Hematopoietic multipotent progenitor cell treated with erythropoietin and hydrocortisone succinate and interleukin-3 and kit ligand, for 6 days (in vitro differentiated cells): ENCODE measurements at regions not wholly inside any gene's neighbourhood (a gene's known extent, or its start where the extent isn't known, plus 50 kb on each side); places are given as distances from the start of the nearest gene placed in this dataset.
"Not testable (repeated sequence)": the region's sequence is repeated elsewhere in the genome, so short reads cannot be mapped to it uniquely, and the experiment has no call there.

Experiments
- DNase-seq: peaks from one replicate; pipeline ENCODE4 v3.0.0-alpha.2; 2015

DNA sequence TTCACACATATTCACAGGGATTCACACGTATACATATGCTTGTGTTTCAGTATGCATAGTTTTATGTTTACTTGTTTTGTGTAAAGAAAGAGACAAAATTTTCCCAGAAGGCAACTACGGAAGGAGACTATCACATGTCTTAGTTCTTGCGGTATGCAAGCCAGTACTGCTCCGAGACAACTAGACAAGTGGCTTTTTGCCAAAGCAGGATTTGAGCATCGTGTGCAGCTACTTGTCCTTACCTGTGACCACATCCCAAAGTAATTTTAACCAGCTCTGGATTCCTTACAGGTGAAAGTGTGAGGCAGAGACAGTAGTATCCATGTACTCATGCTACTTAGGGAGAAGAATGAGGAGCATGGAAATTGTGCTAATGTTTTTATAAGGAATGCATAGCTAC lies 591.4 kb upstream of the NR2F2 start:
- no peak for DNase-seq

DNA sequence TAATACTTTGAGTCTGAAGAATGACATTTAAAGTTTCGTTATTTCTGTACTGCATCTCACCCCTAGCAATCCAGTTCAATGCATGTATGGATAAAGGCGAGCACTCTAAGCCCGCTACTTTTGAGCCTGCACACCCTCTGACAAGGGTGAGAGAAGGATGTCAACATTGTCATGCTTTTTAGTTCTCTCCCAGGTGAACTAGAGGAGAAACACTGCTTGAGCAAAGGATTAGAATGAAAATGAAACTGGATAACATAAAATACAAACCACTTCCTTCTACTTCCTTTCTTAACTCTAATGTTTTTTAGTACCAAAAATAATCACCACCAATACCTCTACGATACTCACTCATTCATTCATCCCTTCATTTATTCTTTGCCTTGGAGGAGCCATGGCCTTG lies 588.7 kb upstream of the NR2F2 start:
- DNase-seq = no peak

GRCh38 chr15:95742256-95742655 lies 588.2 kb upstream of the NR2F2 start:
- no peak for DNase-seq

GRCh38 chr15:95742836-95743235 lies 587.7 kb upstream of the NR2F2 start:
- DNase-seq = no peak

DNA sequence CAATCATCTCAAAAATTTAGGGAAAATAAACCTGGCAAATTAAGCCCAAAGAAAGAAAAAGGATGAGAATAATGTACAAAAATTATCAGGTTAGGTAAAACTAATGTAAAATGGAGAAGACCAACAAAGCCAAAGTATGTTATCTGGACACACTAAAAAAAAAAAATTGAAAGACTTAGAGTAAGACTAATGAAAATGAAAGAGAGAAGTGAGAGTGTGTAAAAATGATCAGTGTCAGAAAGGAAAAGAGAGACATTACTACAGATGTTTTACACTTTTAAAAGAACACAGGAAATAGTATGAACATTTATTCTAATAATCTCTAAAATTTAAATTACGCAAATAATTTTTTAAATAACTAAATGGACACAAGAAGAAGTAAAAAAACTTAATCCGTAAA lies 573.3 kb upstream of the NR2F2 start:
- DNase-seq = no peak

DNA sequence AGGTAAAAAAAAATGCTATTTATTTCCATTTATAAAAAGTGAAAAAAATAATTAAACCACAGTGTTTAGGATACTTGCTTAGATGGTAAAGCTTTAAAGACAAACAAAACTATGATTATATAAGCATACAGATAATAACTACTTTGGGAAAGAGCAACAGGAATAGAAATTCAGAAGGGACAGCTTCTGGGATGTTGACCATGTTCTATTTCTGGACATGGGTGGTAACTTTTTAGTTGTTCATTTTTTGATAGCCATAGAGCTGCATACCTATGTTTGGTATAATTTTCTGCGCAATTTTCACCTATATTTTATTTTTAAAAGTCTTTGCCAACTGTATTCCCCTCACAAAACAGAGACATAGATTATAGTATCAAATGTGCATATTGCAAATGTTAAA lies 572.0 kb upstream of the NR2F2 start:
- DNase-seq = no peak

DNA sequence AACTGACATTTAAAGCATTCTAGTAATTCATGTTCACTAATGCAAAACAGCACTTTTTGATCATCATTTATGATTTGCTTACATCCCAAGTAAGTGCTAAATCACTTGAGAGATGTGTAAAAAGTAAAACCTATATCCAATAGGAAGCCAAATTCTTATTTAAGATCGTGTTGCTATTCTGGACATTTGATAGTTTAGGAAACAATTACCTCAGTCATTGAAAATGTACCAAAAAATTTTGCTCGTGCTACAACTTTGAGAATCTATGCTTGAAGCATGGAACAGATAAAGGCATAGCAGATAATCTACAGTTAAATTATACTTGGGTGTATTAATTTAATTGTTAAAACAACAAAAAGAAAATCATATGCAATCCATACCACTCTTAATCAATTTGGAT lies 571.6 kb upstream of the NR2F2 start:
- DNase-seq = no peak

GRCh38 chr15:95760508-95760907 lies 570.0 kb upstream of the NR2F2 start:
- DNase-seq = peak; percentile 6

DNA sequence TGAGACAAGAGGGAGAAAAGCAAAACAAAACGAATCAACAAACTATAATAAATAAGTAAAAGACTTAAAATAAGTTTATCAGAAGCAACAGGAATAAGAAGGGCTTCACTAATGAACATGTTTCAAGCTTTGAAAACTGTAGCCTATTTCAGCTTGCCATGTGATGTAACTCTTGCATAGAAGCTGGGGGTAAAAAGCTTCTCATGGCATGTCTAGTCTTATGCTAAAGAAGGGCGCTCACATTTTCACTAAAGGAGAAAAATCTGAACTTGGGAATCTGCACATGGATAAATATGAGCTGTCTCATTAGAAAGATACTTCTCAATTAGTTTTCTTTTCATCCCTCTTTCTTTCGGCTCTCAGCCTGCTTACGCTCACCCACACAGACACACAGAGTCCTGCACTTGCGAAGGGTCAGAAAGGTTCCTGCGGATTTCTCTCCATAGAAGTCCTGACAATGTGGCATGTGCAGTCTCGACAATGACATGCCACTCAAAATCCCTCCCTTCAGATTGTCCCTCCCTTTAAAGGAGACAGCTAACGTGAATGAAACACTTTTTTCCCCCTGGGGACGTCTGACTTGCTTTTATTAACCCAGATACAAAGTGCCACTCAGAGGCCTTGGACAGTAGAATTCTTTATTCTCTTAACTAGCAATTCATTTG lies 568.9 kb upstream of the NR2F2 start:
- no peak for DNase-seq

- DNase-seq = no peak
These were observed 567.1 kb upstream of the NR2F2 start for GRCh38 chr15:95763426-95763825.

DNA sequence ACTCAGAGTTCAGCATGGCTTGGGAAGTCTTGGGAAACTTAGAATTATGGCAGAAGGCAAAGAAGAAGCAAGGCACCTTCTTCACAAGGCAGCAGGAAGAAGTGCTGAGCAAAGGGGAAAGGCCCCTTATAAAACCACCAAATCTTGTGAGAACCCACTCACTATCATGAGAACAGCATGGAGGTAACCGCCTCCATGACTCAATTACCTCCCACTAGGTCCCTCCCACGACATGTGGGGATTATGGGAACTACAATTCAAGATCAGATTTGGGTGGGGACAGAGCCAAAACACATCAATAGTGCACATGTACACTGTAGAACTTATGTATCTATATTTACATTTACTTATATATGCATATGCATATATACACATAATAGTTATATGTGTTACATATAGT lies 565.3 kb upstream of the NR2F2 start:
- DNase-seq = no peak

GRCh38 chr15:95770196-95770595 lies 560.3 kb upstream of the NR2F2 start:
- no peak for DNase-seq

GRCh38 chr15:95772982-95773381 lies 557.5 kb upstream of the NR2F2 start:
- no peak for DNase-seq

GRCh38 chr15:95784508-95784907 lies 546.0 kb upstream of the NR2F2 start:
- no peak for DNase-seq

DNA sequence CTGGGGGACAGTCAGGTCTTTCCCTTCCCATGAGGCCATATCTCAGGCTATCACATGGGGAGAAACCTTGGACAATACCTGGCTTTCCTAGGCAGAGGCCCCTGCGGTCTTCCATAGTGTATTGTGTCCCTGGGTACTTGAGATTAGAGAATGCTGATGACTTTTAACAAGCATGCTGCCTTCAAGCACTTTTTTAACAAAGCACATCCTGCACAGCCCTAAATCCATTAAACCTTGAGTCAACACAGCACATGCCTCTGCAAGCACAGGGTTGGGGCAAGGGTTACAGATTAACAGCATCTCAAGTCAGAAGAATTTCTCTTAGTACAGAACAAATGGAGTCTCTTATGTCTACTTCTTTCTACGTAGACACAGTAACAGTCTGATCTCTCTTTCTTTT lies 545.2 kb upstream of the NR2F2 start:
- DNase-seq = not testable (repeated sequence)

GRCh38 chr15:95793231-95793630 lies 537.3 kb upstream of the NR2F2 start:
- DNase-seq = no peak

- no peak for DNase-seq
These were observed 535.1 kb upstream of the NR2F2 start for GRCh38 chr15:95795386-95795785.

- DNase-seq = no peak
These were observed 531.0 kb upstream of the NR2F2 start for GRCh38 chr15:95799286-95800200.

DNA sequence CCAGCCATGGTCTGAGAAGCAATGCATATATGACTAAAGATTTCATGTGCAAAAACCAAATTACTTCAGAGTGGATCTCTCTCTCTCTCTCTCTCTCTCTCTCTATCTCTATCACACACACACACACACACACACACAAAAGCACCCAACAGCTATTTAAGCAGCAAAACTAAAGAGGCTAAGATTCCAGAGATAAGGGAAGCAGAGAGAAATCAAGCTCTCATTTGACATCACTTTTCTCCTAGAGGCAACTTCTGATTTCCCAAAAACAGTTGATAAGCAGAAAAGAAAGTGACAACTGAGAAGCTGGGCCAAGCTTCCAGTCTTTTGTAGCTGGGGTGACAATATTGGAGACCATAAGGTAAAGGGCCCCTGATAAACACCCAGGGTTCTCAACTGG lies 526.0 kb upstream of the NR2F2 start:
- DNase-seq = no peak

GRCh38 chr15:95812491-95812890 lies 518.0 kb upstream of the NR2F2 start:
- no peak for DNase-seq

DNA sequence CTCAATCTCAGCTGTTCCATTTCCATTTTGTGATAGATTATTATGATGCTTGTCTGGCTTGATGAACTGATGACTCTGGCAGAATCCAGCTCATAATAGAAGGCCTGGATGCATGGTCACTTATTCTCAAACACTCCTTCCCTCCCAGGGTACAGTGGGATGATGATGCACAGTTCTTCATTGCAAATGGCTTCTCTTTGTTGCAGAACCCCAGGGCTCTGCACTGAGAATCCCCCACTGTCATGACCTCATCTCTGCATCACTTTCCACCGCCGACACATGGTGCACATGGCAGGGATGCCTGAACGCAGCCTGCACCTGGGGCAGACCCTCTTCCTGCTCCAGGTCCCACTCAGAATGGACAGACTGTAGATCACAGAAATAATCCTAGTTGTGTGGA lies 515.6 kb upstream of the NR2F2 start:
- no peak for DNase-seq

DNA sequence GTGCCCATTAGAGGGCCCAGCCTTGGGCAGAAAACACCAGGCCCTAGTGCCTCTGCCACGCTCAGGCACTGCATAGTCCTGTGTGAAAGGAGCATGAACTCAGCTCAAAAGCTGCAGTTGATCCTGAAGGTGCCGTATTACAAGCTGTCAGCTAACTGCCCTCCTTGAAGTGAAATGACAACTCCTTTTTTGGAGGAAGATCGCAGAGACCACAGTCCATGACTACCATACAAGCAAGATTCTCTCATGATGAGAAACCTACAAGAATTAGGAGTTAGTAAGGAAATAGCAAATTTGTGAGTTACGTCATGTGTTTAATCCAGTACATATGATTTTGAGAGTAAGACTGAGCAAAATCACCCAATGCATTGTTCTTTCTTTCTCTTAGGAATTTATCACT lies 513.9 kb upstream of the NR2F2 start:
- DNase-seq = no peak

GRCh38 chr15:95822961-95823360 lies 507.5 kb upstream of the NR2F2 start:
- no peak for DNase-seq

GRCh38 chr15:95825208-95825607 lies 505.3 kb upstream of the NR2F2 start:
- DNase-seq = no peak
